Activated T-helper 1 cell treated with Interleukin-2 at 50 U/mL for 16 hours (primary cell): ENCODE measurements at regions not wholly inside any gene's neighbourhood (a gene's known extent, or its start where the extent isn't known, plus 50 kb on each side); places are given as distances from the start of the nearest gene placed in this dataset.
"Not testable (repeated sequence)": the region's sequence is repeated elsewhere in the genome, so short reads cannot be mapped to it uniquely, and the experiment has no call there.

Source experiments
- DNase-seq: peaks from one replicate; pipeline ENCODE4 v3.0.0-alpha.2; 2020; ENCODE audit warnings: low read depth

DNA sequence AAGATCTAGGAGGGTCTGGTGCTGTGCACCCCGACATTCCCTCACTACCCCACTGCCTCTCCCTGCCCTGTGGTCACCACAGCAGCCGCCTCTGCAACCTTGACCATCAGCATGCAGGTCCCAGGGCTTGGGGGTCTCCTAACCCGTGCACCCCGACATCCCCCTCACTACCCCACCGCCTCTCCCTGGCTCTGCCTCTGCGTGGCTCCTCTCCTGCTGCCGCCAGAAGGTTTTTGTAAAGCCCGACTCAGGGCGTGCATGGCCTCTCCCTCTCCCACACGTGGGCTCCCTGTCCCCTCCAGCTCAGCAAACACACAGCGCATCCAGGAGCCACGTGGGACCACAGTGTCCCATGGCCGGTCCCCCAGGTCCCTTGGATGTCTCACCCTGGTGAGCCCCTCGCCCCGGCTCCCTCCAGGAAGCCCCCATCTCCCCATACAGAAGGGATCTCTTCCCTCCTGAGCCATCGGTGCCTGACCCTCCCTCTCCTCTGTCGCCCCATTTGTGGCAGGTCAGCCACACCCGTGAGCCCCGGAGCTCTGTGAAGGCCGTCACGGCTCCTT lies 112.5 kb upstream of the LPCAT1 start:
- DNase-seq: not testable (repeated sequence)

DNA sequence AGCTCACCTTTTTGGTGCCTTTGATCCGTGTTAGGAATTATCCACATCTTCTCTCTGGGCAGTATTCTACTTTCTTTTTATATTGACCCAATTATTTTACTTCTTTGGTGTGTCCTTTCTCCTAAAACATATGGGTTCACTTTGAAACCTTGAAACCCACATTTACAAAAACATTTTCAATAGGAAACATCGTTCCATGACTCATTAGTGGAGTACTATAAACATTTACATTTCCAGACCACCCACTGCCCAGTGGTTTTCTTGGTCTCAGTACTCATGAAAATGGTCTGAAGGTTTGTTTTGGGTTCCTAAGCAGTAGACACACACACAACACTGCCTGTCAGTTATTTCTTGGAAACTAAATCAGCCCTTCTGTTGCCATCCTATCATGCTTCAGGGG lies 111.7 kb upstream of the LPCAT1 start:
- DNase-seq: not testable (repeated sequence)

DNA sequence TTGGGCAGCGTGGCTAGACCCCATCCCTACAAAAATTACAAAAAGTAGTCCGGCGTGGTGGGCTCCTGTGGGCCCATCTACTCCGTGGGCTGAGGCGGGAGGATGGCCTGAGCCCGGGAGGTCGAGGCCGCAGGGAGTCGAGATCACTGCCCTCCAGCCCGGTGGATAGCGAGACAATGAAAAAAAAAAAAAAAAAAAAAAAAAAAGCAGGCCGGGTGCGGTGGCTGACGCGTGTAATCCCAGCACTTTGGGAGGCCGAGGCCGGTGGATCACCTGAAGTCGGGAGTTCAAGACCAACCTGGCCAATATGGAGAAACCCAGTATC lies 110.5 kb upstream of the LPCAT1 start:
- no peak for DNase-seq

DNA sequence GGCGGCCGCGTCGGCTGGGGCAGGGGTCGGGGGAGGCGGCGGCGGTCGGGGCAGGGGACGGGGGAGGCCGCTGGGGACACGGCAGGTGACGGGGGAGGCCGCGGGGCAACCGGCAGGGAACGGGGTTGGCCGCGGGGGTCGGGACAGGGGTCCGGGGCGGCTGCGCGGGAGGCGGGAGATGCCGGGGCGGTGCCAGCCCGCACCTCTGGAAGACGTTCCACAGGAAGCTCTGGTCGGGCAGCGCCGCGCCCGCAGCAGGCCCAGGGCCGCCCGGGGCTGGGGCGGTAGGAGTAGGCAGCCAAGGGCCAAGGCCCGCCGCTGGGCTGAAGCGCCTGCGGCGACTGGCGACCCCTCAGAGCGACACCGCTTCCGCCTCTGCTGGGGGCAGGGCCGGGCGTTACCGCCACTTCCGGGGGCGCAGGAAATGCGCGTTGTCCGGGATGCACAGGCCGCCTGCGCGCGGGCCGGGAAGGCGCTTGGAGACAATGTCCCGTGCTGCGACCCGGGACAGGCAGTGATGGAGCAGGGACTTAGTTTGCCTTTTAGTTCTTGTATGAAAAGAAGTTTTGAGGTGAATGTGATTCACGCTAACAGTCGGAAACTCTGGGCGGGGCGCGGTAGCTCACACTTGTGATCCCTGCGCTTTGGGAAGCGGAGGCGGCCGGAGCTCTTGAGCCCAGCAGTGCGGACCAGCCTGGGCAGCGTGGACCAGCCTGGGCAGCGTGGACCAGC lies 110.0 kb upstream of the LPCAT1 start:
- peak; percentile 71 for DNase-seq

DNA sequence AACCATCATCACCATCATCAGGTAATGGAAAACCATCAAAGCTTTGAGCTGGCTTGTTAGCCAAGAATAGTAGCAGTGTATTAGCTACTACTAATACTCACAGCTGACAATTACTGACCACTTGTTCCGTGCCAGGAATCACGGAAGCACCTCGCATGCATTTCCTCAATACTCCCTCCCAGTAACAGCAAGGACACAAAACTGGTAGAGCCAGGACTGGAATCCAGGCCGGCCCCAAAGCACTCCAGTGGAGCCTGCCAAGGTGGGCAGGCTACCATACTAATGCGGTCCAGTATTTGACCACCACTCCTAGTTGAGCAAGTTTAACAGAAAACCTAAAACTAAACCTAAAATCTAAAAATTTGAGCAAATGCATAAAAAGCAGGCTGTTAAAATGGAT lies 107.2 kb upstream of the LPCAT1 start:
- not testable (repeated sequence) for DNase-seq

GRCh38 chr5:1626397-1626796 lies 102.6 kb upstream of the LPCAT1 start:
- not testable (repeated sequence) for DNase-seq

GRCh38 chr5:1619531-1619930 lies 95.8 kb upstream of the LPCAT1 start:
- DNase-seq: not testable (repeated sequence)

DNA sequence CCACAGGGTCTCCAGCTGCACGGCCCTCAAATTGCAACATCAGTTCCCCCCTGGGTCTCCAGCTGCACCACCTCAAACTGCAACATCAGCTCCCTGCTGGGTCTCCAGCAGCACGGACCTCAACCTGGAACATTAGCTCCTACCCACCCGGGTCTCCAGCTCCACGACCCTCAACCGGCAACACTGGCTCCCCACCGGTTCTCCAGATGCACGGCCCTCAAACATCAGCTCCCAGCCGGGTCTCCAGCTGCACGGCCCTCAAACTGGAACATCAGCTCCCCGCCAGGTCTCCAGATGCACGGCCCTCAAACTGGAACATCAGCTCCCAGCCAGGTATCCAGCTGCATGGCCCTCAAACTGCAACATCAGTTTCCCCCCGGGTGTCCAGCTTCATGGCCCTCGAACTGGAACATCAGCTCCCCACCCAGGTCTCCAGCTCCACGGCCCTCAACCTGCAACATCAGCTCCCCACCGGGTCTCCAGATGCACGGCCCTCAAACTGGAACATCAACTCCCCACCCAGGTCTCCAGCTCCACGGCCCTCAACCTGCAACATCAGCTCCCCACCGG lies 94.6 kb upstream of the LPCAT1 start:
- DNase-seq: not testable (repeated sequence)

GRCh38 chr5:1617236-1617755 lies 93.5 kb upstream of the LPCAT1 start:
- DNase-seq: not testable (repeated sequence)

DNA sequence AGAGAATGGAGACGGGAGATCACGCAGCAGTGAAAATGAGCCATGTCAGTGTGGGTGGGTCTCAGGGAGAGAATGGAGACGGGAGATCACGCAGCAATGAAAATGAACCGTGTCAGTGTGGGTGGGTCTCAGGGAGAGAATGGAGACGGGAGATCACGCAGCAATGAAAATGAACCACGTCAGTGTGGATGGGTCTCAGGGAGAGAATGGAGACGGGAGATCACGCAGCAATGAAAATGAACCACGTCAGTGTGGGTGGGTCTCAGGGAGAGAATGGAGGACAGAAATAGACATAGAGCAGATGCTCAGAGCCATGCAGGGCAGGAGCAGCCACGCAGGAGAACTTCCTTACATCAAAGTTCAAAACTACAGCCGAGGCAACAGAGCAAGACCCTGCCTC lies 89.8 kb upstream of the LPCAT1 start:
- not testable (repeated sequence) for DNase-seq

DNA sequence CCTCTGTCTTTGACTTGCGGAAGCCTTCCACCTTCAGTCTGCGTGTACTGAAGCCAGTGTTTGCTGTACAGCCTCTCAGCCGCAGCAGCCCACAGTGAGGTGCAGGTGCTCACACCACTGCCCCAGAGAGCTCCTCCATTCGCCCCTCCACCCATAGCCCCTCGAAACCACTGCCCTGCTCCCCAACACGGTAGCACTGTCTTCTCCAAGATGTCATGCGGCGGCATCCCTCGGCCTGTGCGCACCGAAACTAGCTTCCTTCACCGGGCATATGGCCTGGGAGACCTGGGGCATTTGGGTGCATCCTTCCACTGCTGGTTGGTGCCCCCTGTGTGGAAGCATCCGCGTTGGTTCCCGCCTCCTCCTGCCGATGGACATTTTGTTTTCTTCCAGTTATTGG lies 86.8 kb upstream of the LPCAT1 start:
- DNase-seq: not testable (repeated sequence)

DNA sequence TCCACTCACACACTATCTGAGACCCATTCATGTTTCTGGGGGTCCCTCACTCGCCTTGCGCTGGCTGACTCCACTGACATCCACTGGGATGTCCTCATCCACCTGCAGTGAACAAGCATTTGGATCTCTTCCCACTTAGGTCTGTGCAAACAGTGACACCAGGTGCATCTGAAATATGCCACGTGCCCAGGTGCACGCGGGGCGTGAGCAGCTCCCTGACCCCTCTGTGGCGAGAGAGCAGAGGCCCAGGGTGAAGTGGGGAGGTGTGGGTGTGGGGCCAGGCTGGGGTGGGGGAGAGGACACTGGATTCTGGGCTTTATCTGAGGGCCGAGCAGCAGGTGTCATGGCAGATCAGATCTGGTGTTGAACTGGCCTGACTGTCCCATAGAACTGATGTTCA lies 85.4 kb upstream of the LPCAT1 start:
- not testable (repeated sequence) for DNase-seq

GRCh38 chr5:1608336-1608735 lies 84.6 kb upstream of the LPCAT1 start:
- not testable (repeated sequence) for DNase-seq

GRCh38 chr5:1606951-1607350 lies 83.2 kb upstream of the LPCAT1 start:
- not testable (repeated sequence) for DNase-seq

DNA sequence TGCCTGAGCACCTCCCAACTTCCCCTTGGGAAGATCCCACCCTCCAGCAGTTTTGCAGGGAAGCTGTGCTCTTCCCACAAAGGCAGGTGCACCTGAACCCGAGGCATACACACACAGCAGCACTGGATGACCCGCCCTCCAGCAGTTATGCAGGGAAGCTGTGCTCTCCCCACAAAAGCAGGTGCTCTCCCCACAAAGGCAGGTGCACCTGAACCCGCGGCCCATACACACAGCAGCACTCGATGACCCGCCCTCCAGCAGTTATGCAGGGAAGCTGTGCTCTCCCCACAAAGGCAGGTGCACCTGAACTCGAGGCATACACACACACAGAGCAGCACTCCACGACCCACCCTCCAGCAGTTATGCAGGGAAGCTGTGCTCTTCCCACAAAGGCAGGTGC lies 80.2 kb upstream of the LPCAT1 start:
- not testable (repeated sequence) for DNase-seq

GRCh38 chr5:1601565-1601964 lies 77.8 kb upstream of the LPCAT1 start:
- DNase-seq: not testable (repeated sequence)

DNA sequence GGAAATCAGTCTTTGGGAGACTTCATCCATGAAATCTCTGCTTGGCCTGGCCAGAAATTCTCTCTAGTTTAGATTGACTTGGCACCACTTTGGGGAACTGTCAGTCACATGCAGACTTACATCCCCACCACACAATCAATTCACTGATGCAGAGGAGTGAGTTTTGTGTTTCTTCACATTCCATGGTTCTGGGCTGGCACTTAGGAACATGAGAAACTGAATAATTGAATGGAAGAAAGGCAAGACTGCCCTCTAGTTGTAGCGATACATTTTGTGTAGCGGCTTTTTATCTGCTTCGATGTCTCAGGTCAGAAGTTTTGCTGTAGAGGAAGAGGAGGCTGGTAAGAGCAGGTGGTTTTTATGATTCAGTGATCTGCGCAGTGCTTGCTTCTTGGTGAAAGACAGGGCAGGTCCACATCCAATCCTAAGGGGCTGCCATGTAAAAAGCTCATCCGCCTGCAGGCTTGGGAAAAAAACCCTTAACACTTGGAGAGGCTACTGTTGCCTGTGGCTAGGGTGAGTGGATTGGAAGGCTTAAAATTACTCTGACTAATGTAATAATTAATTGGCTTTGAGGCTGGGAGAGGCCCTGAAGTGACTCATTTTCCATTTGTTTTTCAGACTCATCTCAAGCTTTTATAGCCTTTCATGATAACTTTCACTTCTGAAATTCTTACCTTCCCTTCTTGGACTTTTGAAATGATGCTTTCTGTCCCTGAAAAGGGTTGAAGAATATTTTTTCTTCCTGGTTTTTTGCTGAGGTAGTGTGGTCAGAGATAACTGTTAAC lies 75.4 kb upstream of the LPCAT1 start:
- not testable (repeated sequence) for DNase-seq

GRCh38 chr5:1597093-1597473 lies 73.3 kb upstream of the LPCAT1 start:
- not testable (repeated sequence) for DNase-seq

- DNase-seq: not testable (repeated sequence)
Measured at GRCh38 chr5:1596462-1597092, 72.8 kb upstream of the LPCAT1 start.

DNA sequence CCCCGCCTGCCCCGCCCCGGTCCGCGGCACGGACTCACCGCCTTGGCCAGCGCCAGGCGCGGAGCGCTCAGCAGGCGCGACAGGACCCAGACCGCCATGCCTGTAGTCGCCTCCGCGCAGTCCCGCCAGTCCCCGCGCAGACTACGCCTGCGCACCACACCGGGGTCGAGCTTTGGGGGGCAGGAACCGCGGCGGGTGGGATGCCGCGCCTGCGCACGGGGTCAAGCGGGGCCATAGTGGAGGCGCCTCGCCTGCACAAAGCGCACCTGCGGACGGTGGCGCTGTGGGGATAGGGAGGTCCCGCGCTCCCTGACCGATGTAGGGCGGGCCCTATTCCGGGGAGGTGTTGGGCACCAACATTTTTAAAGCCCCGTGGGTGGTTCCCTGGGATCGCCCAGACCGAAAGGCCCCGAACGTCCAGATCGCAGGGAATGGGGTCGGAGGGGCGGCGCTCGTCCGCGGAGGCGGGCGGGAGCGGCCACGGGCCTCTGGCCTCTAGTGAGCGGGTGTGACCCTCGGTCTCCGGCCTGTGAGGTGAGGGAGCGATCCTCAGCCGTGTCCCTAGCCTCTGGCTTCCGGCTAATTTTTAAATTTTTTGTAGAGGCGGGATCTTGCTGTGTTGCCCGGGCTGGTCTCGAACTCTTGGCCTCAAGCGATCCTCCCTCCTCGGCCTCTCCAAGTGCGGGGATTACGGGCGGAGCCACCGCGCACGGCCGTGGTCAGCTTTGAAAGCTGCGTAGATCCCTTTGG lies 70.8 kb upstream of the LPCAT1 start:
- DNase-seq: peak; percentile 30

GRCh38 chr5:1593903-1594356 lies 70.2 kb upstream of the LPCAT1 start:
- no peak for DNase-seq
